Gastrocnemius medialis (tissue), 4 donors: ENCODE measurements at regions not wholly inside any gene's neighbourhood (a gene's known extent, or its start where the extent isn't known, plus 50 kb on each side); places are given as distances from the start of the nearest gene placed in this dataset.

ENCODE experiments used
- CTCF ChIP-seq, 5 experiments: fragments of 450-650 bp in 3 of 5; fragments of 200-600 bp in 2 of 5; sonication (generic) in 2 of 5; IDR thresholded peaks in 4 of 5; conservative IDR thresholded peaks in 1 of 5; 1 replicate in 4 of 5; 2 replicates in 1 of 5; pipeline ENCODE4 v1.5.1; 2016 to 2019; ENCODE audit warnings: antibody characterized with exemption in 5 of 5, mild to moderate bottlenecking in 3 of 5, moderate library complexity in 3 of 5
- POLR2A ChIP-seq, 2 donors: fragments of 450-650 bp; IDR thresholded peaks; one replicate each; pipeline ENCODE4 v1.6.1; 2017; ENCODE audit warnings: antibody characterized with exemption in 2 of 2, mild to moderate bottlenecking in 2 of 2, moderate library complexity in 2 of 2

- TF ChIP-seq CTCF (IDR thresholded peaks at IDR 0.05 in 4 of 5, conservative IDR thresholded peaks at IDR 0.05 in 1 of 5): no peak
- no peak for TF ChIP-seq POLR2A (IDR thresholded peaks at IDR 0.05)
These were observed 217.6 kb downstream of the PRR32 start for GRCh38 chrX:127037159-127037558.
